HG03439 (cell line): ENCODE measurements at regions not wholly inside any gene's neighbourhood (a gene's known extent, or its start where the extent isn't known, plus 50 kb on each side); places are given as distances from the start of the nearest gene placed in this dataset.

Experiments used
- ATAC-seq: cut with Tn5 transposase; IDR thresholded peaks from one replicate; pipeline ENCODE4 v1.9.1; 2021; ENCODE audit warnings: mild to moderate bottlenecking, moderate library complexity; ENCODE audit not compliant: unreplicated experiment

- ATAC-seq: peak; percentile 80
Measured at GRCh38 chr9:25964239-25964638, 286.0 kb upstream of the TUSC1 start.

GRCh38 chr9:25960178-25960577 lies 281.9 kb upstream of the TUSC1 start:
- ATAC-seq: no peak

- no peak for ATAC-seq
Measured at GRCh38 chr9:25954209-25954608, 276.0 kb upstream of the TUSC1 start.

- ATAC-seq: no peak
Measured at GRCh38 chr9:25948182-25948581, 269.9 kb upstream of the TUSC1 start.

GRCh38 chr9:25939126-25939525 lies 260.9 kb upstream of the TUSC1 start:
- ATAC-seq: no peak

GRCh38 chr9:25936031-25936430 lies 257.8 kb upstream of the TUSC1 start:
- no peak for ATAC-seq

- ATAC-seq: no peak
Measured at GRCh38 chr9:25935188-25935587, 256.9 kb upstream of the TUSC1 start.

- no peak for ATAC-seq
Measured at GRCh38 chr9:25918761-25919160, 240.5 kb upstream of the TUSC1 start.

- ATAC-seq: no peak
Measured at GRCh38 chr9:25917731-25918362, 239.6 kb upstream of the TUSC1 start.

GRCh38 chr9:25913806-25914205 lies 235.6 kb upstream of the TUSC1 start:
- no peak for ATAC-seq

- ATAC-seq: no peak
Measured at GRCh38 chr9:25904701-25905100, 226.5 kb upstream of the TUSC1 start.

GRCh38 chr9:25891527-25891926 lies 213.3 kb upstream of the TUSC1 start:
- ATAC-seq: no peak

GRCh38 chr9:25889661-25890060 lies 211.4 kb upstream of the TUSC1 start:
- ATAC-seq: no peak

- no peak for ATAC-seq
Measured at GRCh38 chr9:25876248-25876647, 198.0 kb upstream of the TUSC1 start.

- ATAC-seq: no peak
Measured at GRCh38 chr9:25864509-25864908, 186.3 kb upstream of the TUSC1 start.

GRCh38 chr9:25861421-25861820 lies 183.2 kb upstream of the TUSC1 start:
- ATAC-seq: no peak

GRCh38 chr9:25857147-25857546 lies 178.9 kb upstream of the TUSC1 start:
- no peak for ATAC-seq

GRCh38 chr9:25850803-25851202 lies 172.6 kb upstream of the TUSC1 start:
- ATAC-seq: no peak

GRCh38 chr9:25845867-25846266 lies 167.6 kb upstream of the TUSC1 start:
- ATAC-seq: no peak

GRCh38 chr9:25830381-25830780 lies 152.1 kb upstream of the TUSC1 start:
- no peak for ATAC-seq

GRCh38 chr9:25827626-25828025 lies 149.4 kb upstream of the TUSC1 start:
- ATAC-seq: no peak

- ATAC-seq: no peak
Measured at GRCh38 chr9:25816439-25816838, 138.2 kb upstream of the TUSC1 start.

- ATAC-seq: no peak
Measured at GRCh38 chr9:25814023-25814422, 135.8 kb upstream of the TUSC1 start.
